Ramos (cell line): ENCODE measurements at regions not wholly inside any gene's neighbourhood (a gene's known extent, or its start where the extent isn't known, plus 50 kb on each side); places are given as distances from the start of the nearest gene placed in this dataset.

ENCODE experiments used
- in situ Hi-C: fragments of 300-500 bp; cut with MboI; formaldehyde crosslinking; loops from one replicate; pipeline ENCODE4 v1.14.3; 2022; ENCODE audit warnings: low sequenced_read_pairs; ENCODE audit not compliant: unreplicated experiment

DNA sequence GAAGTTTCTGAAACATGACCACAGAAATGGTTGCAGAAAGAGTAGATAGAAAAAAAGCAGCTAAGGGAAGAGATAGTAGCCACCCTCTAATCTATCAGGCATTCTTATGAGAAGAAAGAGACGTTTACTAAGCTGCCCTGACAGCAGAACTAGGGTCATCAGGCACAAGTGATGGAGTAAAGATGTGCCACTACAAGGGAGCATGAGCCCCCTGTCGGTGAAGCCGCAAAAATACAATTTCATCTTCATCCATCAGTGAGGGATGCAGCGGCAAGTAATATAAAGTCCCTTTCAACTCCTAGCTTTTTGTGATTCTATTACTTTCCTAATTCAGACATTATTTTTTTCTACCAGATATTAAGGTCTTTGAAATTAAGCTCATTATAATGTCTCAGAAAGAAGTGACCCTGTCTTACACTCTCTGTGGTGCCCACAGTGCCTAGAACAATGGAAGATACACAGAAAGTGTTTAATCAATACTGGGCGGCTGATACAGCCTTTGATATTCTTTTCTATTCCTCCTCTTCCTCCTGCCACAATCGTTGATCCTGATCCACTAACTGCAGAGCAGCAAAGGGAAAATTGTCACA is 651.6 kb downstream of the NTRK3 start:
- in situ Hi-C loops = loop anchor here (25.0 kb wide), 1 partner anchor 1743 kb away; no protein-coding TSS in a partner anchor

DNA sequence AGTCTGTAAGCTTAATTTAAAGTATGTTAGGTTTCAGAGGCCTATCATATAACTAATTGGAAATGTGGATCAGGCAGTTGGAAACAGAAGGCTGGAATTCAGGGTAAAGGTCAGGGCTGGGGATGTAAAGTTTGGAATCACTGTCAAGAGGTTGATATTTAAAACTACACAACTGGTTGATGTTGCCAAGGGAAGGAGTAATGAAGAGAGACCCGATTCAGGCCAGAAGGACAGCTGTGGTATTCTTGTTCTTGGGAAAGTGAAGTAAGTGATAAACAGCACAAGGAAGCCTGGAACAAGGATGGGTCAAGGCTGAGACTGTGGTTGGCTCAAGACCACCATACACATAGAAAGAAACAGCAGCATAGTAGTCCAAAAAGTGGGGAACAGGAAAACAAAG is 654.2 kb downstream of the NTRK3 start:
- in situ Hi-C loops = loop anchor here (25.0 kb wide), 1 partner anchor 1740 kb away; no protein-coding TSS in a partner anchor

DNA sequence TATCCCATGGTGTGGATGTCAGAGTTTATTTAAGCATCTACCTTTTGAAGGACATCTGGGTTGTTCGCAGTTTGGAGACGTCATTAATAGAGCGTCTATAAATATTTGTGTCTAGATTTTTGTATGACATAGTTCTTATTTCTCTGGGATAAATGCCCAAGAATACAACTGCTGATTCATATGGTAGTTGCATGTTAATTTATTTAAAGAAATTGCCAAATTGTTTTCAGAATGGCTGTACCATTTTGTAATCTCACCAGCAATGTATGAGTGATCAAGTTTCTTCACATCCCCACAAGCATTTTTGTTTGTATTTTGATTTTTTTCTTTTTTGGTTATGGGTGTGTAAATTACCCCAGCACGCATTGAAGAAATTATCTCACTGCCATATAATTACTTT is 656.9 kb downstream of the NTRK3 start:
- in situ Hi-C loops = loop anchor here (25.0 kb wide), 1 partner anchor 1737 kb away; no protein-coding TSS in a partner anchor

DNA sequence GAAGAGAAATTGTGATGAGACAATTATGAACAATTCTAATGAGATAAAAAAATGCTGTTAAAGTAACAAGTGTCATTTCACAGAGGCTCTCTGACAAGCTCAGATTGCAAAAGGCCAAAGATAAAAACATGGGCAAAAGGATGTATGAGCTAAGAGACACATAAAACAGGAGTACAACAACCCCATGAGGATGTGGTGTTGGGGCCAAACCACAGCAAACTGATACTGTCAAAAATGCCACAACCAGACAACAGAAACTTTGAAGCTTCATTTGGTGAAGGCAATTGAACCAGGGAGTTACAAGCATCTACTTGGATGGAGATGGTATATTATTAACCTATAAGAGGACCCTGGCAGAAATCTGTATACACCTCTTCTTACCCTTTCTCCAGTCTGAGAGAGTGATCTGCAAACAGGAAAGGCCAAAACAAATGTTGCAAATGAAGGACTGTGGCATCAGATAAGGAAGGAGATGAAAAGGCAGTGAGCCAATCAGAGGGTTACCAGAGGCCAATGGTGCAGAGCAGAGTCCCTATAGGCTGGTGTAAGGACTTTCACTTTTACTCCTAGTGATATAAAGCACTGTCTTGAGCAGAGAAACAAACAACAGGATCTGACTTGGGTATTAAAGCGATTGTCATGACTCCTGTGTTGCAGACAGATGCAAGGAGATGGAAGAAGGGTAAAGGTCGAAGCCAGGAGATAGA is 659.0 kb downstream of the NTRK3 start:
- in situ Hi-C loops = no loop called here

DNA sequence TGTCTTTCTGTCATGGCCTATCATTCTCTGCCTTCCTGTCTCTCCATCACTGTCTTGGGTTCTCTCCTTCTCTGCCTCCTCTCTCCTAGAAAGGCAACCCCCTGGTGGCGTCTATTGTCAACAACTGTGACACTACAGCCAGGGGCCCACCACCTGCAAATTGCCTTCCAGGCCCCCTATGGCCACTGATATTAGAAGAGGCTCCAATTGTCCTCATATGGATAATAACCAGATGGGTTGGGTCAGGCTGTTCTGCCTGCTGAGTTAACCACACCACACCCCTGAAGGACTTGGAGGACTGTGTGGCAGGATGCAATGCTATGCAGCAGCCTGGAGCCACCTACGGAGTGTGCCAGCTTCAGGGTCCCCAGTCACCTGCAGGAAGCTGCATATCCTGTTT is 665.0 kb downstream of the NTRK3 start:
- in situ Hi-C loops = no loop called here

DNA sequence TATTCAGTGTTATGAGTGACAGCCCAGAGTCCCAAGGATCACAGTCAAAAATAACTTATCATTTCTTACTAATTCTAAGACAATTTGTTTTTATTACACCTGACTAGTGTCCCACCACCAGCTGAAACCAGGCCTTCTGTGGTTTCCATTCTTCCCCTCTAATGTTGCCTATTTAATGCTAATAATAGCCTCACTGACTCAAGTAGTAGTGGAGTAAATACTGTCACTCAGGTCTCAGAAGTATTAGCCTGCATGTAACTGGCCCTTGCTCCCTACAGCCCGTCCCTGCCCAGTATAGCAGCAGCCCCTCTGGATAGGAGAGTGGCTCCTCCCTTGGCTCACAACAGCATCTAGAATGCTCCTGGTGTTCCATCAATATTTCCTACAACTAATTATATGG is 665.5 kb downstream of the NTRK3 start:
- in situ Hi-C loops = no loop called here

DNA sequence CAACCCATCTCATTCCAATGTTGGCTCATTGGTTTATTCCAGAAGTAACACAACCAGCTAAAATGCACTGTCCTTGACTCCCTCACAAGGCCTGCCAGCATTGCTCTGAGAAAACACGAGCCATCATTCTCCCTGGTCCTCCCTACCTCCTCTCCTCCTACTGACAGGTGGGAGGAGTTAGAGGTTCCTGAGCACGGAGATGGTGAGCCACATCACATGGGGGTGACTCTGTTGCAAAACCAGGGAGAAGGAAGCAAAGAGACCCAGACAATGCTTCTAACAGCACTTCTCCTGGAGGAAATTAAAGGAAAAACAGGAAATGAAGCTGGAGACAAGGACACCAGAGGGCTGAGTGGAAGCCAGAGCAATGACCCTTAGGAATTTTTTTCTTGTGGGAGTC is 667.4 kb downstream of the NTRK3 start:
- in situ Hi-C loops = no loop called here

DNA sequence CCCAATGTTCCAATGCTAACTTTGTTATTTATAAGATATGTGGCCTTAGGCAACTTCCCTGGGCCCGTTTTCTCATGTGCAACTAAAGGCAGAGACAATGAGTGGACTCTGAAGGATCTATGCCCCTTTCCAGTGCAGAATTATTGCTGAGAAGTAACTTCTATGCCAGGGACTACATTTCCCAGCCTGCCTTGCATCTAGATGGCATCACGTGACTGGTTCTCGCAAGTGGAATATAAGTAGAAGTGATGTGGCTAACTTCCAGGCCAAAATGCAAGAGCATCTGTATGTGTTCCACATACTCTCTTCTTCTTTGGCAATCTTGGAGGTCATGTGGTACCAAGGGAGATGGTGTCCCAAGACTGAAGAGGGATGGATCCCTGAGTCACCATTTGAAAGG is 674.4 kb downstream of the NTRK3 start:
- in situ Hi-C loops = no loop called here

DNA sequence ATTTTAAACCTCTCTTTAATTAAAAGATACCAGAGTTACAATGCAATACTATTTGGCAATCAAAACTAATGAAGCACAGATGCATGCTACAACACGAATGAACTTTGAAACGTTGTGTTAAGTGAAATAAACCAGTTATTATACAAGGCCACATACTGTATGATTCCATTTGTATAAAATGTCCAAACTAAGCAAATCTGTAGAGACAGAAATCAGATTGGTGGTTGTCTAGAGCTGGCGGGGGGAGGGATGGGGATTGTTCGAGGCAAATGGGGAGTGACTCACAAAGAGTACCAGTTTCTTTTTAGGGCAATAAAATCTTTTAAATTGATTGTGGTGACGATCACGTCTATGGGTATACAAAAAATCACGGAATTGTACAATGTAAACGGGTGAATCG is 677.0 kb downstream of the NTRK3 start:
- in situ Hi-C loops = no loop called here

DNA sequence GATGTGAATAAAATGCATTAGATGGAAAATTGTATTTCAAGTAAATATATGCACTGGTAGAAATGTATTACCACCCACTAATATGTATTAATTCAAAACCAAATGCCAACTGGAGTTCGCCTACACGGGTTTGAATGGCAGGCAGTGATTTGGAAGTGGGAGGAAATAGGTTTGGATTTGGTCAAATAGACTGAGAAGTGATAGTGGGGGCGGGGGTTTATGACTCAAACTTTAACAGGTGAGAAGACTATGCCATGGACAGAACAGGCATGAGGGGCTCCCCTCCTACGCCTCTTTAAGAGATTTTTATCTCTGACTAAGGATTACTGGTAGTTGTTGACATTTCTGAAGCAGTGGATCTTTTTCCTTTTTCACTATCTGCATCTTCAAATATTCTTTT is 677.8 kb downstream of the NTRK3 start:
- in situ Hi-C loops = no loop called here

DNA sequence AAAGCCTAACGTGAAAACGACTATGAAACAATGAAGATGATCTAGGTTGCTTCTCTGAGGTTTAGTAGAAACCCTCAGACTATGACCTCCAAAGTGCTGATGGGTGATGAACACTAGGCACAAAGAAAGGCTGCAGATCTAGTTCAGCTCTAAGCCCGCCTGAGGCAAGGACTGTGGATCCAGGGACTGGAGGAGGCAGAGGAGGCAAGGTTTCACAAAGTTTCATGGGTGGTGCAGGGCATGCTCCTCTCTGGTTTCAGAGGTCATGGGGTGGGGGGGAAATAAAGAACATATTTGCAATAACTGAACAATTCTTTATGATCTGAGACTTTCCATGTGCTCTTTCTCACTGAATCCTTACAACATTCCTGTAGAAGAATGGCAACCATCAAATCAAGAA is 679.2 kb downstream of the NTRK3 start:
- in situ Hi-C loops = no loop called here

DNA sequence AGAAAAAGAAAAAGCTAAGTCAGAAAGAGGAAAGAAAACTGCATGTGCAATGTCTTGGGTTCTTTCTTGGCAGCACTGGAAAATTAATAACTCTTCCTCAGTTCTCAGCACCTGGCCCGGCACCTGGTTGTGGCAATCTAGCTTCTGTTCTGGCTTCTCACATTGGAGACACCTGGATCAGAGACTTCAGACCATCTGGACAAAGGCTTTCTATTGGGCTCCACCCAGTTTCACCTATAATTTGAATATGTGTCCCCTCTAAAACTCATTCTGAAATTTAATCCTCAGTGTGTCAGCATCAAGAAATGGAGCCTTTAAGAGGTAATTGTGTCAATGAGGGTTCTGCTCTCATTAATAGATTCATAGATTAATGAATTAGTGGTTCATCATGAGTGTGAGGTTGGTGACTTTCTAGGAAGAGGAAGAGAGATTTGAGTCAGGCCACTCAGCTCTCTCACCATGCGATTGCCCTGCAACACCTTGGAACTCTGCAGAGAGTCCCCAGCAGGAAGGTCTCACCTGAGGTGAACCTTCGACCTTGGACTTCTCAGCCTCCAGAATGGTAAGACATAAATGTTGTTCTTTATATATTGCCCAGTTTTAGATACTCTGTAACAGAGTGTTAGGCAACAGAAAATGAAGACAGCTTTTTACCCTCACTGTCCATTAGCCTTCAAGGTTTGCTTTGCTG is 679.9 kb downstream of the NTRK3 start:
- in situ Hi-C loops = no loop called here

DNA sequence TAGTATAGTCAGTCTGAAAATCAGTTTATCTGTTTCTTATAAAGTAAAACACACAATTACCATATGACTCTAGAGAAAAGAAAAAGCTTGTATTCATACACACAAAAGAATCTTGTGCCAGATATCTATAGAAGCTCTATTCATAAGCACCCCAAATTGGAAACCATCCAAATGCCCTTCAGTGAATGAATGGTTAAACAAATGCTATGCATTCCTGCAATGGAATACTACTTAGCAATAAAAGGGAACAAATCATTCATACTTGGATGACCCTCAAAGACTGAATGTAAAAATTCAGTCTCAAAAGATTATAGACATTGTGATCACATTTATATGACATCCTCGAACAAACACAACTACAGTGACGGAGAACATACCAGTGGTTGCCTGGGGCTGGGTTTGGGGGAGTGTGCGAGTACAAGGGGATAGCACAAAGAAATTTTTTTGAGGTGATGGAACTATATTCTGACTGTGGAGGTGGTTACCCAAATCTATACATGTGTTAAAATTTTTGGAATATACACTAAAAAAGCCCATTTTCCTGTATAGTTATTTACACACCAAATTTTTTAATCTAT is 680.6 kb downstream of the NTRK3 start:
- in situ Hi-C loops = no loop called here

DNA sequence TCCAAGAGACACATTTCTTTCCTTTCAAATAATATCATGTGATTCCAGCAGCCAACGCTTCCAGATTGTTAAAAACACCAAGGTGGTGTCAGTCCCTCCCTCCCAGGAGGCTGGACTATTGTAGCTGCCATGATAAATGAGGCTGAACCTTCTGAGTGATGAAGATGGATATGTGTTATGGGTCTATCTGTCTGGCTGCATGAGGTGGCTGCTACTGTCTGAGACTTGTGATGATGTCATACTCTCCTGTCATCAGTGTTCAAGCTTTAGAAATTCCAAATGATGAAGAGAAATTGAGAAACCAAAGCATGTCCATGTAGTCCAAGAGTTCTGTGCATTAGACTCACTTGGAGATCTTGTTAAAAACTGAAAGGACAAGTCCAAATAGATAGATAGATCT is 683.0 kb downstream of the NTRK3 start:
- in situ Hi-C loops = no loop called here

DNA sequence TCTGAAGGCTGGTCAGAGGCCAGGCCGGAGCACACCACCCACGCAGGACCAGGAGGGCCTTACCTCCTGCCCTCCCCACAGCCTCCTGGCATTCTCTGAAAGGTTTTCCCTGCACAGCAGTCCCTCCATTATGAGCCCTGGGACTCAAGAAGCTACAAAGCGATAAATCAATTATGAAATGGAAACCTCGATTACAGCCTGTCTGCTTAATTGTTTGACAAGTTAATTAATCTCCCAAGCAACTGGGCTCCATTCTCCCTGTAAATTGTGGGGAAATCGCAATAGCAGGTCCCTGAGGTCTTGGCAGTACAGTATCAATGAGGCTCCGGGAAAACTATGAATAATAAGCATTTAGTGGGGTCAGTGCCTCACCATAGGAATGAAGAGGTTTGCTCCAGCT is 683.5 kb downstream of the NTRK3 start:
- in situ Hi-C loops = no loop called here

DNA sequence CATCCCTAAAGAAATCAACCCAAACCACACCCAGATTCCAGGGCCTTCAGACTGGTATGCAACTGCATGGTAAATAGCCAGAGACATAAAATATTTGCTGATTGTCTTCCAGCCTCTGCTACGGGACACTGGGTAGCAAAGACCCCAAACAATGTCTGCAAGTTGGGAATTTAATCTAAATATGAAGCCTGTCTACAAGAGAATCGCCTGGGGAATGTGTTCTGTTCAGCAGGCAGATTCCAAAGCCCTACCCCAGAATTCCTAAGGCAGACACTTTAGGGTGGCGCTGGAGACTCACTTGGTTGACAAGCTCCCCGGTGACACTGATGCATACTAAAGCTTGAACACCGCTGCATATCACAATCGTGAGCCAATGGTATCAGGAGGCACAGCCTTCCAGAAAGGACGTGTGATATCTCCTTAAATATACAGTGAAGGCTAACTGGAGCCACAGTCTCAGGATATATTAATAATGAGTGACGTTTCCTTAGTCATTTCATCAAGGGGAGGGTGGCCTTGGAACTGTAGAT is 684.1 kb downstream of the NTRK3 start:
- in situ Hi-C loops = no loop called here

DNA sequence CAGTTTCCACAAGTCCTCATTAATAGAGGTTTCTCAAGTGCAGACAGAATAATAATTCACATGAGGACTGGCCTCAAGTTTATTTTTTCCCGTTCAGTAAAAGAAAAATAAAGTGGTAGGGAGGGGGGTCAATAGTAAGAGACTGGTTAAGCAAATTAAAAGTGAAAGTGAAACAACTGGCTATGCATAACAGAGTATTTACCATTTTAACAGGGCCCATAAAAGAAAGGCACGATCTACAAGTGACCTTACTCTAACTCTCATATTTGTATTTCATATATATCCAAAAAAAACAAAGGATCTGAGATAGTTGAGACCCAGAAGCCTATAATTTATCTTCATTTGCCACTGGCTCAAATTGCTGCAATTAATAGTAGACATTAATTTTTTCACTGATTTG is 686.3 kb downstream of the NTRK3 start:
- in situ Hi-C loops = no loop called here

DNA sequence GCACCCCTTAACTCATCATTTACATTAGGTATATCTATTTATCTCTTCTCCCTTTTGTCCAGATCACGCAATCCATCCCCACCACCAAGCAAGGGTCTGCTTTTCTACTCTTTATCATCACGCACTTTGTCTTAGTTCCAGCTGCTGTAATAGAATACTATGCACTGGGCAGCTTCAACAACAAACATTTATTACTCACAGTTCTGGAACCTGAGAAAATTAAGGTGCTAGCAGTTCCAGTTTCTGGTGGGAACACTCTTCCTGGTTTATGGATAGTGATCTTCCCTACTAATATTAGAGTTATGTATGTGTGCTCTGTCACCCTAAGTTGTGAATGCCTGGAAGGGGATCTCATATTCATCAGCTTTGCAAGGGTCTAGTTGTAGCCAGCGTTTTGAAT is 687.0 kb downstream of the NTRK3 start:
- in situ Hi-C loops = no loop called here

DNA sequence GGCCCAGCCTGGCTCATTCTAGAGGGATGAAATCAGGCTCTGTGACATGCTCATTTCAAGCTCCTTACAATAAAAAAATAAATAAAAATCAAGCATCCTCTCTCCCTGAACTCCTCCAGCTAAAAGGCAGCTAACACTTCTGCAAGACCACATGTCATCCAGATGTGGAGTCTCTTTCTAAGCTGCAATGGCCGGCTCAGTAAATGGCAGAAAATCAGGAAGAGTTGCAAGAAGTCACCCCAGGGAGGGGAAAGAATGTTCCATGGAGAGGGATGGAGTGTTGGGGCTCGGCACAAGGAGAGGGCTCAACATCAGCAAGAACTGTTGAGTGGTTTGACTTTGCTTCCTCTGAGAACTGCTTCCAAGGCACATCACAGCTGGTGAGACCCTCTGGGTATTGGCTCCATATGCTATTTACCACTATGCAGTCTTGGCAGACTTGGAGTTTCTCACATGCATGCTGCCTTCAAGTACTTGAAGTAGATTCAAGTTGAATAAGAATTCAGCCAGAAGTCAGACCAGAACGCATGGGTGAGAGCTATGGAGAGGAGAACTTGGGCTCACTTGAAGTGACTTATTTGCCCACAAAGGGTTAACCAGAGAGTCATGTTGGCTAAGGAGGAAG is 689.0 kb downstream of the NTRK3 start:
- in situ Hi-C loops = no loop called here

DNA sequence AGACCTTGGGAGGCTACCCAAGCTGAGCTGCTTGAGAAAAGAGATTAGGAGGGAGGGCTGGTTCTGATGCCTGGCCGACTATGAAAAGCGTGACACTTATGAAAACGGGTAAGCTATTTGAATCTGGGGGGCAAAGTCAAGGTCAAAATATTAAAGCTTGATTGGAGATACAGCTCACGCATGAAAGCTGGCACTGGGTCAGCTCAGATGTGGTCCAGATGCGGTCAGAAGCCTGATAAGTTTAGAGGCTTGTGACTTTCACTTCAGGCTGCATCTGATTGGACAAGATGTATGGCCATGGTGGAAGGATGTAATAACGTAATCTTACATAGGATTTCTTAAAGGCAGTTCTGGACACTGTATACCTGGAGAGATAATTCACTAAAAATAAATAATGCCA is 690.3 kb downstream of the NTRK3 start:
- in situ Hi-C loops = no loop called here

DNA sequence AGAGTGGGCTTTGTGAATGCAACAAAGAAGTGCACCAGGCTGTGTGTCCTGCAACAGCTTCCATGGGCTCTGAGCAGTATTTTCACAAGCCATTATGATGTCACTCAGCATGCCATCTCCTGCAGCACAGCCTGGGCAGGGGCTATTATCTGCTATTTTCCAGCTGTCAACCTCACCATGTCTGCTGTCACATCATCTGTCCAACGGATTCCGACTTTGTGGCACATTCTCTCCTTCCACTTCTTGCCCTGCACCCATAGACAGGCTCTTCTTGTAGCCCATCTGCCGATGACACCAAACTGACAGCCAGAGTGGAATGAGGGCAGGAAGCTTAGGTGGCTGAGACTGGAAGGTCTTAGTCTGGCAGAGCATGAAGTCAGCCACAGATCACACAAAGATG is 691.9 kb downstream of the NTRK3 start:
- in situ Hi-C loops = no loop called here
